Transverse colon (tissue), 4 donors: ENCODE measurements at regions not wholly inside any gene's neighbourhood (a gene's known extent, or its start where the extent isn't known, plus 50 kb on each side); places are given as distances from the start of the nearest gene placed in this dataset.

ENCODE experiments used
- DNase-seq: peaks from one replicate; pipeline ENCODE4 v3.0.0-alpha.2; 2019
- H3K27ac ChIP-seq, 4 donors: fragments of 200-600 bp; sonication (generic); 2 replicates each; pipeline ENCODE4 v1.5.1; 2016 to 2018; ENCODE audit warnings: inconsistent platforms in 4 of 4
- H3K27me3 ChIP-seq: fragments of 200-600 bp; sonication (generic); 2 replicates; pipeline ENCODE4 v1.5.1; 2017; ENCODE audit warnings: inconsistent platforms
- H3K36me3 ChIP-seq, 4 donors: fragments of 200-600 bp; sonication (generic); 2 replicates each; pipeline ENCODE4 v1.5.1; 2017 to 2019; ENCODE audit warnings: inconsistent platforms in 4 of 4
- H3K4me1 ChIP-seq, 4 donors: fragments of 200-600 bp; sonication (generic); 2 replicates each; pipeline ENCODE4 v1.5.1; 2017 to 2020; ENCODE audit warnings: inconsistent platforms in 4 of 4
- H3K4me3 ChIP-seq, 4 donors: fragments of 200-600 bp; sonication (generic); 1 replicate in 1 of 4; 2 replicates in 3 of 4; pipeline versions ENCODE4 v1.5.1 to v1.6.1; 2017 to 2019; ENCODE audit warnings: inconsistent platforms in 4 of 4
- H3K9me3 ChIP-seq, 2 donors: fragments of 200-600 bp; sonication (generic); 2 replicates each; pipeline ENCODE4 v1.5.1; 2017 to 2019; ENCODE audit warnings: inconsistent platforms in 2 of 2
- EP300 ChIP-seq: sonication (generic); formaldehyde crosslinking; IDR thresholded peaks from one replicate; pipeline ENCODE4 v1.6.1; 2017; ENCODE audit warnings: antibody characterized with exemption, low read depth
- POLR2A ChIP-seq: fragments of 450-650 bp; IDR thresholded peaks from one replicate; pipeline ENCODE4 v1.6.1; 2016; ENCODE audit warnings: antibody characterized with exemption, mild to moderate bottlenecking, moderate library complexity
- POLR2AphosphoS5 ChIP-seq, 3 donors: sonication (generic); formaldehyde crosslinking; IDR thresholded peaks; one replicate each; pipeline ENCODE4 v1.6.1; 2016; ENCODE audit warnings: antibody characterized with exemption in 3 of 3
- WGBS, 2 donors: methylation state at CpG; one replicate each; pipeline ENCODE4 v1.1.5; 2018; ENCODE audit warnings: low coverage in 1 of 2; 5-methylcytosine and 5-hydroxymethylcytosine counted together
- in situ Hi-C, 4 donors: fragments of 200-750 bp; cut with MboI; loops; one replicate each; pipeline versions ENCODE4 v1.15.0 to v1.15.1; 2017; ENCODE audit warnings: low sequenced_read_pairs in 3 of 4, low pct_ligation_motif_present in 1 of 4, low pct_unique_long_range_greater_than_20kb in 1 of 4
- intact Hi-C: fragments of 100-400 bp; cut with DNase I; formaldehyde crosslinking; loops from one replicate; pipeline ENCODE4 v1.15.1; 2023; ENCODE audit warnings: low total_unique reads
- TF ChIP-seq, protein P1 (sequence below), 5 experiments: fragments of 200-600 bp in 3 of 5; fragments of 450-650 bp in 2 of 5; sonication (generic) in 3 of 5; IDR thresholded peaks; 1 replicate in 2 of 5; 2 replicates in 3 of 5; pipeline ENCODE4 v1.5.1; 2016 to 2017; ENCODE audit warnings: antibody characterized with exemption in 5 of 5, inconsistent platforms in 3 of 5, mild to moderate bottlenecking in 2 of 5, moderate library complexity in 1 of 5

DNA sequence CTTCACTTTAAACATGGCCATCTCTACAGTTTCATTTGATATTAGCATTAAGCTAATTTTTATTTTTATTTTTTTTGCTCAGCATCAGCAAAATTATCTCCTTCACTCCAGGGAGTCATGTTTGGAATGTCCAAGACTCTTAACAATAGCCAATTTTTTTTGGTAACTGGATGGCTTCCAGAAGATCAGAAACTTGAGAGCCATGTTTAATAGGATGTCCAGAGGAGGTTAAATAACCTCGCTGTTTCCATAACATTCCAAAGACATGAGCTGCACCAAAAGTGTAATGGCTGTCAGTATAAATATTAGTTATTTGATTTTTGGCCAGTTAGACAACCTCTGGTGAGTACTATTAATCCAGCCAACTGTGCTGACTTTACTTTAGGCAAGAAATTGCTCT is 80.7 kb downstream of the DNTTIP2 start:
- Histone ChIP-seq H3K27me3 (no peaks in the 10 kb centered on the region), H3K9me3 (no peaks in the 10 kb centered on the region), H3K27ac (no peak overlapping the region), H3K36me3 (no peaks in the 10 kb centered on the region), H3K4me3 (no peak overlapping the region), H3K4me1 (no peaks in the 10 kb centered on the region)
- intact Hi-C loops = no loop called here
- in situ Hi-C loops = no loop called here
- 33 to 67% methylated on average over 1 of the region's 1 CpG for WGBS, 2 donors
- TF ChIP-seq POLR2A (no peak), POLR2AphosphoS5 (IDR thresholded peaks at IDR 0.05) (no peak), EP300 (no peak)
- TF ChIP-seq, protein P1, sequence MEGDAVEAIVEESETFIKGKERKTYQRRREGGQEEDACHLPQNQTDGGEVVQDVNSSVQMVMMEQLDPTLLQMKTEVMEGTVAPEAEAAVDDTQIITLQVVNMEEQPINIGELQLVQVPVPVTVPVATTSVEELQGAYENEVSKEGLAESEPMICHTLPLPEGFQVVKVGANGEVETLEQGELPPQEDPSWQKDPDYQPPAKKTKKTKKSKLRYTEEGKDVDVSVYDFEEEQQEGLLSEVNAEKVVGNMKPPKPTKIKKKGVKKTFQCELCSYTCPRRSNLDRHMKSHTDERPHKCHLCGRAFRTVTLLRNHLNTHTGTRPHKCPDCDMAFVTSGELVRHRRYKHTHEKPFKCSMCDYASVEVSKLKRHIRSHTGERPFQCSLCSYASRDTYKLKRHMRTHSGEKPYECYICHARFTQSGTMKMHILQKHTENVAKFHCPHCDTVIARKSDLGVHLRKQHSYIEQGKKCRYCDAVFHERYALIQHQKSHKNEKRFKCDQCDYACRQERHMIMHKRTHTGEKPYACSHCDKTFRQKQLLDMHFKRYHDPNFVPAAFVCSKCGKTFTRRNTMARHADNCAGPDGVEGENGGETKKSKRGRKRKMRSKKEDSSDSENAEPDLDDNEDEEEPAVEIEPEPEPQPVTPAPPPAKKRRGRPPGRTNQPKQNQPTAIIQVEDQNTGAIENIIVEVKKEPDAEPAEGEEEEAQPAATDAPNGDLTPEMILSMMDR (IDR thresholded peaks at IDR 0.05) = no peak
- DNase-seq = no peak

DNA sequence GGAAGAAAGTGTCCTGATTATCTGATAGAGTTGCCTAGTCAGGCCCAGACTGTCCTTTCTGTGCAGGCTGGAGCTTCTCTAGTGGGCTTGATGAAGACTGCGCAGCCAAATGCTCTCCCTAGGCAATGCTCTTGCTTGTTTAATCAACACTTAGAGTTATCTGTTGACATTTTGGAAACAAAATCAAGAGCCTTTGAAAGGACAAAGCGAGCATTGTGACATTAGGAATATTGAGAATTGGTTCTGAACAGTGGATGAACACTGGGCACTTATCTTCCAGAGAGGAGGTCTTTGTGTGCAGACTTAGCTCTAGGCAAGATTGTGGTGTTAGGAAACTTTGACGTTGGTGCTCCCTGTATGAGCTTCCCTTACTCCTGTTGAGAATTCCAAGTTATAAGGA is 94.5 kb downstream of the DNTTIP2 start:
- TF ChIP-seq POLR2AphosphoS5 (IDR thresholded peaks at IDR 0.05) = no peak
- no peak for TF ChIP-seq EP300
- TF ChIP-seq, protein P1 (IDR thresholded peaks at IDR 0.05) = no peak
- TF ChIP-seq POLR2A = no peak
- Histone ChIP-seq H3K27me3 (no peaks in the 10 kb centered on the region), H3K27ac (no peak overlapping the region), H3K4me1 (no peaks in the 10 kb centered on the region), H3K9me3 (peaks cover 0 to 4% of the 10 kb centered on the region in 2 donors), H3K4me3 (no peak overlapping the region), H3K36me3 (no peaks in the 10 kb centered on the region)
- DNase-seq = no peak
- intact Hi-C loops = no loop called here
- 91 to 100% methylated on average over 1 to 3 of the region's 3 CpGs for WGBS, 2 donors
- in situ Hi-C loops = no loop called here

GRCh38 chr1:93783876-93784275 is 95.1 kb downstream of the DNTTIP2 start:
- in situ Hi-C loops (no loop called here), intact Hi-C loops (no loop called here)
- no peaks in the 10 kb centered on the region for H3K9me3 ChIP-seq
- H3K36me3 ChIP-seq = no peaks in the 10 kb centered on the region
- WGBS, 2 donors = 94 to 100% methylated on average over 1 to 2 of the region's 2 CpGs
- H3K27ac ChIP-seq = no peak overlapping the region
- no peak for DNase-seq
- no peaks in the 10 kb centered on the region for H3K27me3 ChIP-seq
- TF ChIP-seq, protein P1 (IDR thresholded peaks at IDR 0.05) = no peak
- TF ChIP-seq POLR2A = no peak
- no peak for TF ChIP-seq EP300
- no peak for TF ChIP-seq POLR2AphosphoS5 (IDR thresholded peaks at IDR 0.05)
- H3K4me1 ChIP-seq = no peaks in the 10 kb centered on the region
- no peak overlapping the region for H3K4me3 ChIP-seq

DNA sequence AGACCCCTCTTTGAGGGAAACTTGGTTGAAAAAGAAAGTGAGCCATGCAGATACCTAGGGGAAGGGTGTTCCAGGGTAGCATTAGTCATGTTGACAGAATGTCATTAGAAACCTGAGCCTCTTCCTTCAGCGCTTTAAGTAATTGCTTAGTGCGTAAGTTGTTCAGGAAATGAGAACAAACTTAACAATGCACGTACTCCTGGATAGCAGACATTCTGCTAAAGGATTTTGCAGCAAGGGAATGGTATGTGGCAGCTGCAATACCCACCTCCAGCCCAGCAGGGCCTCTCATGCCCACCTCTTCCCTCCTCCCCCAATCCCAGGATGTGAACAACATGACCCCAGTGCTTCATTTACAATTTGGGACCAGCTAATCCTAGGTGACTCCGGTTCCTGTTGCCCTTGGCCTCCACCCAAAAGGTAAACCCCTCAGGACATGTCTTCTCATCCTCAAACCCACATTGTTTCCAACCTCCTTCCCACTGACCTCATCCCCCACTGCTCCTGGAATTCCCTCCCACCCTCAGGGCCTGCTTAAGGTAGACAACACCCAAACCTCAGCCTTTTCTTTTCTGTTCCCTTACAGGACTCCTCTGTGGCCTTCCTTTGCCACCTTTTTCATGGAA is 98.0 kb upstream of the BCAR3 start:
- intact Hi-C loops (no loop called here), in situ Hi-C loops (no loop called here)
- no peaks in the 10 kb centered on the region for H3K9me3 ChIP-seq
- no peak overlapping the region for H3K27ac ChIP-seq
- H3K4me3 ChIP-seq = no peak overlapping the region
- no peak for DNase-seq
- no peaks in the 10 kb centered on the region for H3K27me3 ChIP-seq
- 92 to 94% methylated on average over 3 to 4 of the region's 4 CpGs for WGBS, 2 donors
- TF ChIP-seq, protein P1 (IDR thresholded peaks at IDR 0.05) = no peak
- no peak for TF ChIP-seq EP300
- TF ChIP-seq POLR2A = no peak
- no peak for TF ChIP-seq POLR2AphosphoS5 (IDR thresholded peaks at IDR 0.05)
- H3K4me1 ChIP-seq = no peaks in the 10 kb centered on the region
- H3K36me3 ChIP-seq = no peaks in the 10 kb centered on the region
